Hematopoietic multipotent progenitor cell treated with erythropoietin and hydrocortisone succinate and interleukin-3 and kit ligand, for 8 days (in vitro differentiated cells): ENCODE measurements at regions not wholly inside any gene's neighbourhood (a gene's known extent, or its start where the extent isn't known, plus 50 kb on each side); places are given as distances from the start of the nearest gene placed in this dataset.
A peak's percentile ranks its signal among the peaks of the same experiment; 100 is the strongest.

ENCODE experiments used
- DNase-seq: peaks from one replicate; pipeline ENCODE4 v3.0.0-alpha.2; 2015

DNA sequence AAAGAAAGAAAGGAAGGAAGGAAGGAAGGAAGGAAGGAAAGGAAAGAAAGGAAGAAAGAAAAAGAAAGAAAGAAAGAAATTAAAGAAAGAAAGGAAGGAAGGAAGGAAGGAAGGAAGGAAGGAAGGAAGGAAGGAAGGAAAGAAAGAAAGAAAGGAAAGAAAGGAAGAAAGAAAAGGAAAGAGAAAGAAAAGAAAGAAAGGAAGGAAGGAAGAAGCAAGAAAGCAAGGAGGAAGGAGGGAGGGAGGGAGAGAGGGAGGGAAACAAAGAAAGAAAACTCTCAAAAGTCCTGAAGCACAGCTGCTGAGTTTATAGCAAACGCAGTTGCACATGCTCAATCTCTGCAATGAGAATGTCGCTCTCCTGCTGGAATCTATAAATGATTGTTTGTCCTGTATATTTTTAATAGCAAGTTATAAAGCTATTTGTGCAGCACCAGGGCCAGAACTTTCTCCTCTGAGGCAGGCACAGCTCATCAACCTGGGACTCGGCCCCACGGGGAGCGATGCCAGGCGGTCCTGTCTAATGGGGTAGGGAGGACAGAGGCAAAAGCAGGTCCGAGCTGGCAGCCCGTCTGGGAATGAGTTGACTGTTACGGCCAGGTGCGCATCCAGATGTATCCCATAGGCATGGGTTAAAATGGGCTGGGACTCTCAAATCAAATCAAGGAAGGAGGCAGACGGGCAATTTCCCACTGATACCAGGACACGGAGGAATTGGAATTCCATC, 118.0 kb upstream of the PFKP start:
- DNase-seq = no peak

DNA sequence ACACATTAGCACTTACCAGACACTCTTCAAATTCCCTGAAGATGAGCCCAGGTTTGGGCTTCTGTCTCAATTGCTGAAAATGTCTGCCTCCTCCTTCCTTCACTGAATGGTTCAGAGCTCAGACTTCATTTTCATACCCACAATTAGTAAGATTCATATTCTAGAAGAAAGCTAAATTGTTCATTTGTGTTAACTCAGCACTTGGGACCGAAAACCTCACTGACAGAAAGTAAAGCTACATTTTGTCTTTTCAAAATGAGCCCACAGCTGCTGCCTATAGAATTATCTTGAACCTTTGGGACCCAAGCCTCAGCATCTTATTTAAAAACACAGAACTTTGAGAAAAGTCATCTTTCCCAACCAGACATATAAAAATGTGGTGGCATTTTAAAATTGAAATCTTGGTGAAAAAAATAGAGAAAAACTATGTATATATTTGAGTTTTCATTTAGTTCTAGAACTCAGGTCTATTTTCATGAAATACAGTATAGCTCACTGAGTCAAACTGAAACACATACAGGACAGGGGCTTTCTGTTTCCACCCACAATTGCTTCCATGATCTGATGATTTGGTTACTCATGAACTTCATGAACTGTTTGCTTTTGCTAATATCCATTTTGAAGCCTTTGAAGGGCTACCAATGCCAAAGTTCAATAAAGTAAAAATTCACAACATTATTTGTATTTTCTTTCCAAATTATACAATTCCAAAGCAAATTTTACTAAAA, 119.1 kb upstream of the PFKP start:
- DNase-seq = no peak

DNA sequence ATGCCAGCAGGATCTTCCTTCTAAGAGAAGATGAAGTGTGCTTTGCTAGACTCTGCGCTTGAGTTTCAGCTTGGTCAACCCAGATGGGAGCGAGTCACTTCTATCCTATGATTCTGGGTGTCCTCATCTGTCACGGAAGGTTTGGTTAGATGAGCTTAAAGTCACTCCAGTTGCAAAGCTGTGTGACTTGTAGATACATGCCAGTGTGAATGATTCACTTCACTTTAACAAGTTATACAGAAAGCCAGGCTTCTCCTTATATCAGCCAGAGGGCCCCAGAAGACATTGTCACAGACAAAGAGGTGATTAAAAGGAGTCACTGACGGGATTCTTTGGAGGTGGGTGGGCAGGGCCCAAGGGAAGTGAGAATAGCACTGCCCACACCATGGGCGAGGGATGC, 122.6 kb upstream of the PFKP start:
- DNase-seq = no peak

DNA sequence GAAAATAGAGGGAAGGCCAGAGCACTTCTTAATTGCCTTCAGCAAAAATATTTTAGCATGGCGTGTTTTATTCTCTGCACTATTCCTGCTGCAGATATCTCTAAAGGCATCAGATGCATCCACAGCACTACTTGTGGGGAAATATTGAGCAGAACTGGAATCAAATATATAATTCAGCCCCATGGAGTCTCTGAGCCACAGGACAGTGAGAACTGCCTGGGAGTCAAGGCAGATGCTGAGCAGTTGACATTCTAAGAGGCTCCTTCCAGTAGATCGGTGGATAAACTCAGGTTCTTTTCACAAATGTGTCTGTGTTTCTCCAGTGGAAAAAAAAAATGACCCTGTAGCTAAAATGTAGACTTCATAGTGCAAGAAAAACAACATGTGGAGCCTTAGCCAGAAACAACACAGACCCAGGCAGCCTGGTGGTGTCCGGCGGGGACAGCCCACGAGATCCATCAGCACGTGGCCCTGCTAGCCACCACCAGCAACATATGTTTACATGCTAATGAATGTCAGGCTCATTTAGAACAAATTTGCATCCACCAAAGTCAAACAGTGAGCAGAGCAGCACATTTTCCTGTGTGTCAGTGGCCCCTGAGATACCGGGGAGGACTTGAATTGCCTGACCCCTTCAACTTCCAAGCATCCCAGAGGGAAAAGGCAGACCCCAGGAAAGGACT, 123.3 kb upstream of the PFKP start:
- no peak for DNase-seq

DNA sequence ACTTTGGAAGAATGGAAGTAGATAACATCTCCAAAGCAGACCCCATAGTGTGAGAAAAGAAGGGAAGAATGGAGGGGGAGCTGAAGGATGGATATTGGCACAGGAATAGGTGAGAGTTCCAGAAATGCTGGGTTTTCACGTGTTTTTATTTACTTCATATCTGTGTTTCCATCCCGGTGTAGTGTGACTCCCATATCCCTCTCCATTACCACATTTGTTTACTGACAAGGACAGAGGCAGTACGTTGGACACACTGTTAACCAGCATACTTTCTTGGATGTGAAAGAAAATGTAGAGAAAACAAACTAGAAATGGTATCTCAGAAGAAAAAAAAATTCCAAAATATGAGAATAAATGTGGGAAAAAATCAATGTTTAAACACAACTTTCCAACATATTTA, 124.4 kb upstream of the PFKP start:
- no peak for DNase-seq

DNA sequence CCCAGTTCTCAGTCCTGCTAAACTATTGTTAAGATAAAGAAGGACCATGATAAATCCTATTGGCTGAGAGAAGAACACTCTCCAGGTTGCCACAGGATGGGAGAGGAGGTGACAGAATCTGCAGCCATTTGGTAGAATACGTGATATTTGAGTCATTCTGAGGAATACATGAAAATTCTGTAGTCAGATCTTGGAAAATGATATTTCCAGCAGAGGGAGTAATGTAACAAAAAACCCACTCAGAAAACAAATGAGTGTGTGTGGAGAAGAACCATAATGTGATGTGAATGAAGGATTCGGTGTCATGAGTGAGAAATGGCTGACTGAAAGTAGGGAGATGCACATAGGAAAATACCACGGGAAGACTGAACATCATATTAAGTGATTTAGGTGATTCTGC, 128.5 kb upstream of the PFKP start:
- no peak for DNase-seq

DNA sequence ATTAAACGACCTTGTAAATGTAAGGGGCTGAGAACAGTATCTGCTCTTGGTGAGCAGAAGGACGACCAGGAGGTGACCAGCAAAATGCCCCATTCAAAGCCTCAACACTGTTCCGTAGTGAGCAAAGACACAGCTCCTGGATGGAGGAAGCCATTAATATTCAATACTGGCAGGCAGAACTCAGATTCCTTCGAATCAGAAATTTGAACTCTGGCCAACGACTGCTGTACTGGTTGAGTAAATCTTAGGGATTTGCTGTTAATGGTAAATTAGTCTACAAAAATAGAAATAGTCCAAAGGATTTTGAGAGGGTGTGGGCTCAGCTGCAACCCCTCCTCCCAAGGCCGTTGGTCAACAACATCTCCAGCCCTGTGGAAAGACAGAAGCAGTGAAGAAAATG, 130.5 kb upstream of the PFKP start:
- no peak for DNase-seq

DNA sequence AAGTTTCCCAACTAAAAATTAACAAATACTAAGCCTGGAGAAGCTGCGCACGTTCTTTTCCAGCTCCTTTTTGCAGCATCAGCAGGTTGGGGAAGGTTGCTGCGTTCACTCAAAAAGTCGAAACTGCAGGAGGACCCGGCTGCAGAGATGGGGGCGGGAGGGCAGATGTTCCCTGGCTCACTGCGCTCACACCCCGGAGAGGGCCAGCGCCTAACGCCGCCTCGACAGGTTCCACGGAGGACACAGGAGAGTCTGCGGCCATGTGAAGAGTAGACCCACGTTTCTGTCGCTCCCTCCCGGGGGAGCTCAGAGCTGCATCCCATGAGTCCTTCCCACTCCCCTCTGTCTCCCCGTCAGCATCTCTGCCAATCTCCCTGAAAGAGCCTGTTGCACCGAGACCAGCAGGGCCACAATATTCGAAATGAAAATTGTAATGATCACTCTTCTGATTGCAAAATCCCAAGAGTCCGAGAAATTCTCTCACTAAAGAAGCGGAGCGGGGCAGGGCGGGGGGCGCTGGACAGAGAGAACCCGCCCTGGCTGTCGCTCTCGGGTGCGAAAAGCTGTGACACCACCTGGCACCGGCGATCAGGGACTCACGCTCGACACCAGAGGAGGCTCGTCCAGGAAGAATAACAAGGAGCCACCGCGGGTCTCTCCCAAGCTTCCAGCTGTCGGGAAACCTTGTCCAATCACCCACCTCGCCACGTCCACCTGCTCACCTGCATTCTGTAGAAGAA, 131.5 kb upstream of the PFKP start:
- no peak for DNase-seq

DNA sequence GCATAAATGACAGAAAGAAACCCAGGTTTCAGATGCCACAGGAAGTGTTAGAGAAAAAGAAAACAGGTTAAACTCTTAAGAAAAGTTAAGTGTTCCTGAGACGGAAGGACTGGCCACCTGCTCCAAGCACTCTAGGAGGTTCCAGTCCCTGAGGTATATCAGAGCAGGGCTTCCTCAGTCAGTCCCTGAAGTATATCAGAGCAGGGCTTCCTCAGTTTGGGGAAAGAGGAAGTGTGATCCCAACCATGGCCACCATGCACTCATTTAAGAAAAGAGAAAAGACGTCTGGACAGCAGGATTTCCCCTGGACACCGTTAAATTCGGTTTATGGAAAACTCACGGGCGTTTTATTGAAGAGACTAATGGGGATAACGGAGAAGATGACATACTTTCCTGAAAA, 133.4 kb upstream of the PFKP start:
- DNase-seq = no peak

DNA sequence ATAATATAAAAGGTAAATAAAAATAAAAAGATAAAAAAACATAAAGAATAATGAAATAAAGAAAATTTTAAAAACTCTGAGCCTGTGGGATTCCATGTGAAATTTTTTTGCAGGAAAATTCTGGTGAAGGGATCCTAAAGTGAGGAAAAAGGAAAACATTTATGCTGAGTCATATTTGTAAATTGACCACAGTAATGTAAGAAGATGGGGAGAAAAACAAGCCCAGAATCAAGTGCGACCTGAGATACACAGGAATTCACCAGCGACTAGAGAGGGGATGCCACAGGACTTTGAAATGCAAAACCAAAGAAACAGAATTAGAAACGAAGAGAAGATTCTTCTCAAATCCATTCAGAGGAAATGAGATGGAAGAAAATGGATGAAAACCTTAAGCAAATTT, 133.8 kb upstream of the PFKP start:
- DNase-seq = no peak

DNA sequence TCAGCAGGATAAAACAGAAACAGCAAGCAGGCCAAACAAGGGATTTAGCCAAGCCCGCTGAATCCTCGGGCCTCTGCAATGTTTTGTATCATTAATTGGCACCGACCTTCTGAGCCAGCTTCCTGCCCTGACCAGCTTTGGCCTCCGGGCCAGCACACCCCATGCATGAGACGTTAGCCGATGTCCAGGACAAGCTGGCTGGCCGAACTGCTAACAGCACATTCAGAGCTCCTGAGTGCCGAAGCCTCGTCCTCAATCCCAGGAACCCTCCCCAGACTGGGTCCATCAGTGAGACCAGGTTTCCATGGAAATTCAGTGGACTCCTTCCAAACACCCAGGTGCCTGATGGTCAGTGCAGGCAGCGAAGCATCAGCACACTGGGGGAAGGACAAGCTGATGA, 134.3 kb upstream of the PFKP start:
- DNase-seq = no peak

DNA sequence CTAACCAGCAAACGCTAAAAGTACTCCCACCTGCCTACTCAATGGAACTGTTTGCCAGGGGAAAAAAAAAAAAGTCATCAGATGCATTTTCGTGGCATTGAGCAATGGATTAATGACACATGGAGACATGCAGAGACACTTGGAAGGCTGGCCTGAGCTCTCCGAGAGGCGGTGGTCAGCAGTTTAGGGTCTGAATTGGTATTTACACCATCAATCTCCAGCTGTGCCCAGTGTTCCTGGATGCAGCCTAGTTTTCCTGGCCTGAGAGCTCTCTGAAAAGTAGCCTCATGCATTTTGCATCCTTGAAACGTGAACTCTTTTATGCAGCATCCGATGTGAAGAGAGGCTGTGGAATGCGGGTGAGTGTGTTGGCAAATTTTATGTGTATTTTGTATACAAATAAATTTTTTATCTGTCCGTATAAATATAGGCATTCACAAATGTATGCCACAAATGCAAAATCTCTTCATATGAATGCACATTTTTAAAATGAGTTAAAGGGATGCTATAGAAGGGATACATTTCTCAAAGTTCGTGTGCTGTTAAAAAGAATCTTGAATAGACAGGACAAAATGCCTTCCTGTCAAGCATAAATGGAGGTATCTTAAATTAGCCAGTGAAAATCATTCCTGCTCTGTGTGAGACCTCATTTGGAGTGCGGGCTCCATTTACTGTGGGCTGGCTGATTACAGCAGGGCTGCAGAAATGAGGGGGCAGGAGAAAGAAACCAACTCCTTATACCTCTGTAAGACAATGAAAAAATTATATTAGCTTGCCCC, 137.7 kb upstream of the PFKP start:
- DNase-seq = no peak

DNA sequence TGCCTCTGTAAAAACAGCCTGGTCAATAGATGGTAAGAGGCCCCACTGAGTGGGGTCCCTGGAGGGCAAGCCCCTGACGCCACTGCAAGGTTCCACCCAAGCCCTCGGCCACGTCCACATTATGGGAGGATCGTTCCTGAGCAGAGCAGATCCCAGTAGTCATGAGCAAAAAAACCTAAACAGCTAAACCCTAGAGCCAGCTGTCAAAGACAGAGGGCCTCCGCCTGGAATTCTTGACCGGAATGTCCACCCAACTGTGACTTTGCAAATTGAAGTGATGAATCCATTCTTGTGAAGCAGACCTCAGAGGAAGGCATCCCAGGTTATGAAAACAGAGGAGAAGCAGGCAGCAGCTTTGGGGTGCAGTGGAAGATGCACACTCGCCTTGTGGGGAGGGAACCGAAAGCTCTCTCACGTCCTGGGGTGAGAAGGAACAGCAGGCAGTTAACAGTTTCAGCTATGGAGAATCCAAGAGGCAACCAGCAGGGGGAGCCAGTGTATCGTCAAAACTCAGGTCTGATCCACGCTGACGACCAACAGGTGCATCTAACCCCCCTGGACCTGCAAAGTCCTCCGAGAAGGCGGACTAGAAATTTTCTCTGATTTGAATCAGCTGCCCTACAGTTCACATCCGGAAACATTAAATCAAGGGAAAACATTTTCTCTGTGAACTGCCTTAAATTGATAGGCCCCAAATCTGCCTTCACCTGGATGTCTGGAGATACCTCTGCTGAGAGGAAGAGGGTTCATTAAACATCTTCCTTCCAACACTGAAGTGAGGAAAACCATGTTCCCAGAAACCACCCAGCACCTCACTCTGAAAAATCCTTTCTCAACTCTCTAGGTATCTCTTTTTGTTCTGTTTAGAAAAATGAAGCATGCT, 139.1 kb upstream of the PFKP start:
- peak; percentile 66 for DNase-seq

DNA sequence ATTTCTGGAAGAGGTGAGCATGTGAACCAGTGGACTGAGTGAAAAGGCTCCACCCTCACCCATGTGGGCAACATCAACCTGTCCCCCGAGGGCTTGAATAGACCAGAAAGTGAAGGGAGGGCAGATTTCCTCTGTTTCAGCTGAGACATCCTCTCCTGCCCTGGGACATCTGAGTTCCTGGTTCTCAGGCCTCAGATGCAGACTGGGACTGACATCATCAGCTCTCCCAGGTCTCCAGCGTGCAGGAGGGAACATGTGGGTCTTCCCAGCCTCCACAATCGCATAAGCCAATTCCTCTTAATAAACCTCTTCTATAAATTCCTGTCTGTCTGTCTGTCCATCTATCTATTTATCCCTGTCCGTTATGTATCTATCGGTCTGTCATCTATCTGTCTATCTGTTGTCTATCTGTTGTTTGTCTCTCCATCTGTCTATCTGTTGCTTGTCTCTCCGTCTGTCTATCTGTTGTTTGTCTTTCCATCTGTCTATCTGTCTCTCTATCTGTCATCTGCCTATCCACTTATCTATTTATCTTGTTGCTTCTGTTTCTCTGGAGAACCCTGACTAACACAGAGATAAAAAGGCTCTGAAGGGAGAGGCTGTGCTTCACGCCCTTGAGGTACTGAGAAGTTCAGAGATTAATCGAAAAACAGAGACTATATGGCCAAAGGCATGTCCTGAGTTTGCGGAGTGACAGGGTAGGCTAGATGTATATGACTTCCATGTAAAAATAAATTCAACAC, 140.3 kb upstream of the PFKP start:
- no peak for DNase-seq

DNA sequence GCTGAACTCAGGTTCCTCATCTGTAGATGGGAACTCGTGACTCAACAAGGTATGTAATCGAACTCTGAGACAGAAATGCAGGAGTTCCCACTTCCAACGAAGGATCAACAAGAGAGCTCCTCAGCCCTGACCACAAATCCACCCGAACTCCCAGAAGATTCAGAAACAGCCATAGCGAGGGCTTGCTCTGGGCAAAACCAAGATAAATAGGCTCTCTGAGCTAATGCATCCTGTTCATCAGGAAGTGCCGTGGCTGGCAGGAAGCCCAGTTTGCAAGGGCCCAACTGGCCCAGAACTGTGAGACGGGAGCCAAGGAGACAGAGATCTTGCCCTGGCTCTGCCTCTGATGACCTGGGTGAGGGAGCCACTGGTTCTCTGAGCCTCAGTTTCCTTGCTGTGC, 141.7 kb upstream of the PFKP start:
- DNase-seq = peak; percentile 64

DNA sequence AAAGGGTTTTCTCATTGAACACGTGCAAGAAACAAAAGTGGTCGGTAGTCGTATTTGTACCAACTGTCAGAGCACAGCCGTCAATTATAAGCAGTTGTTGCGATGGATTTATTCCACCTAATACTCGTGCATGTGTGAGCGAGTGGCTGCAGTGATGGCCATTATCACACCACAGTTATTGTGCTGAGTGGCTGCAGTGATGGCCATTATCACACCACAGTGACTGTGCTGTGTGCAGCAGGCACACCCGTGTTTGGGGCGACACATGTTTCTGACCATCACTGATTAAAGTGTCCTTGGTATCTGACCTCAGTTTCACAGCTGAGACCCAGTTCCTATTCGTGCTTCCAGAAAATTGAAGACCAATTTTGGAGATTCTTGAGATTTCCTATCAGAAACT, 142.9 kb upstream of the PFKP start:
- DNase-seq = peak; percentile 26

DNA sequence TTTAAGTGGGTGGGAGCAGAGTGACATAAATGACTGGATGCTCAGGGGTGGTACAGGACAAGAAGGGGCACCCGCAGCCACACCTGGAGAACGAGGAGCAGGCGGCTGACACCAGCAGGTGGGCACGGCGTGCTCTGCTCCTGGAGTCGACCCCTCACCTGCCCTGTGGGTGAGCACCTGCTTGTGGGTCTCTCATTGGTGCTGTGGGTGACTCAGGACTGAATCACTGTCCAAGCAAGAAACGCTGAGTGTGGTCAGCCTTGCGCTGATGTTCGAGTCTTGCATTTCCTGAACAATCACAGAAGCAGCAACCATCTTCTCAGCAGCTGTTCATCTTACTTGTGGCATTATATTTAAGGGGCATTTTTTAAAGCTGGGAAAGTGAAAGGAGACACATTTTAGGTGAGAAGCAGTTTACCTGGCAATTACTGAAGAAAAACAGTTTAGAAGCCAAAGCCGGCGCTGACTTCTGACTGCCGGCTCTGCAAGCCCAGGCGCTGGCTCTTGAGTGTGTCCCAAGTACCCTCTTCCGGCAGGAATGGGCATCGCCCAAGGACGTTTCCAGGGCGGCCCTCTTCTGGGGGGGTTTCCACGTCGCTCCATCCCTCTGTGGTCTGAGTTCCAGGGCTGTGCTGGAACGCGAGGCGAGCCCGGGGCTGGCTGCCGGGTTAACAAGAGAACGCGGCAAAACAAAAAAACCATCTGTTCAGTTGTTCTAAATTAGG, 145.2 kb upstream of the PFKP start:
- DNase-seq = no peak

DNA sequence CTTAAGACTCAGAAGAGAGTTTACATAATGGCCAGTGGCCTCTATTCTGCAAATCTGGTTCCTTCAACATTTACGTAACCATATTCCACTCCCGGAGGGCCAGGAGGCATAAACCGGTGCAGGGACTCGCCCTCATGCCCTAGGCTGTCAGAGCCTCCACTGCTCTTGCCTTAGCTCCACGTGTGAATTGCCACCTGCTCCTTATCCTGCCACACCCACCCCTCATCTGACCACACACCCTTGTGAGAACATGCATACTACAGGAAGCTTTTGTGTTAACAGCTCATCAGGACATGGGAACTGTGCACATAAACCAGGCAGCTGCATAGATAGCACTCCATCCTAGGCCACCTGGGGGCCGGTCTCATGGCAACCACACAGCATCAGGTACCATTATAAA, 146.7 kb upstream of the PFKP start:
- no peak for DNase-seq

DNA sequence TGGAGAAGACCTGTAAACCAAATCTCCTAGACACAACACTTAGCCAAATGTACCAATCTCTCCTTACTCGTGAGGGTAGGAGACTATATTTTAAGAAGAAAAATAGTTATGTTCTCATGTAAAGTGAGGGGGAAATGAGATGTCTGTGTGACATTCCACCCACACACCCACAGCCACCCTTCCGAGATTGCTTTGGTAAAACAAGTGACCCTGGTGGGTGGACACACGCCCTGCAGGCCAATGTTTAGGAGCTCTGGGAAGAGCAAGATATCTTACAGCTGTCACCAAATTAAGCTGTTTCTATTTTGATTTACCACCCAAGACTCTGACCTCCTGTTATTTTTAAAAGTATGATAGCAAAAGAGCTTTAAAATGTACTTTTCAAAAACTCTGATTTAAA, 147.2 kb upstream of the PFKP start:
- DNase-seq = no peak

DNA sequence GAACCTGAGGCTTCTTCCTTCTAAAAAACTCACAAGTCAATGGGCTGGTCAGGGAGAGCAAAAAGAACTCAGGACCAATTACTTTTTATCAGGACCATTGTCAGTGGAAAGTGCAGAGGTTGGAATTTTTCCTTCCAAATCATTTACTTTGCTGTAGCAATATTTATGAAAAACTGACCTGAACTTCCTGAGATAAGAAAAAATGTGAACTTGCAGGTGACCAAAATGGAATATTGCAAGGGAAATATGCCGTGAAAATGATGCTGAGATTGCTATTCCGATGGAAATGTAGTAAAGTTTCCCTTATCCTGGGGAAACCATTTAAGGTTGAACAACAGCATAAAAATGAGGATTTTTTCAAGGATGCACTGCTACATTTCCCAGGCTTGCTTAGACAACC, 148.3 kb upstream of the PFKP start:
- DNase-seq = no peak
